ENCODE measurements at regions not wholly inside any gene's neighbourhood (a gene's known extent, or its start where the extent isn't known, plus 50 kb on each side); places are given as distances from the start of the nearest gene placed in this dataset.

- in situ Hi-C loops (cut with MboI) (no loop called here), intact Hi-C loops (cut with micrococcal nuclease) (no loop called here)
- TF ChIP-seq MAFF (IDR thresholded peaks at IDR 0.05; ENCODE audit: low read length): peak; percentile 83
- peak; percentile 86 for TF ChIP-seq ZNF316 (IDR thresholded peaks at IDR 0.05)
- TF ChIP-seq C11orf30 (IDR thresholded peaks at IDR 0.05; ENCODE audit: low read depth): peak; percentile 80
- peak; percentile 78 for TF ChIP-seq MAFK (IDR thresholded peaks at IDR 0.05; ENCODE audit: low read length)
- no peak for TF ChIP-seq SMAD4 (CRISPR knock-in tag; conservative IDR thresholded peaks at IDR 0.05)
- peak; percentile 81 for TF ChIP-seq MAFG (tag; conservative IDR thresholded peaks at IDR 0.05)
- TF ChIP-seq, protein P1, sequence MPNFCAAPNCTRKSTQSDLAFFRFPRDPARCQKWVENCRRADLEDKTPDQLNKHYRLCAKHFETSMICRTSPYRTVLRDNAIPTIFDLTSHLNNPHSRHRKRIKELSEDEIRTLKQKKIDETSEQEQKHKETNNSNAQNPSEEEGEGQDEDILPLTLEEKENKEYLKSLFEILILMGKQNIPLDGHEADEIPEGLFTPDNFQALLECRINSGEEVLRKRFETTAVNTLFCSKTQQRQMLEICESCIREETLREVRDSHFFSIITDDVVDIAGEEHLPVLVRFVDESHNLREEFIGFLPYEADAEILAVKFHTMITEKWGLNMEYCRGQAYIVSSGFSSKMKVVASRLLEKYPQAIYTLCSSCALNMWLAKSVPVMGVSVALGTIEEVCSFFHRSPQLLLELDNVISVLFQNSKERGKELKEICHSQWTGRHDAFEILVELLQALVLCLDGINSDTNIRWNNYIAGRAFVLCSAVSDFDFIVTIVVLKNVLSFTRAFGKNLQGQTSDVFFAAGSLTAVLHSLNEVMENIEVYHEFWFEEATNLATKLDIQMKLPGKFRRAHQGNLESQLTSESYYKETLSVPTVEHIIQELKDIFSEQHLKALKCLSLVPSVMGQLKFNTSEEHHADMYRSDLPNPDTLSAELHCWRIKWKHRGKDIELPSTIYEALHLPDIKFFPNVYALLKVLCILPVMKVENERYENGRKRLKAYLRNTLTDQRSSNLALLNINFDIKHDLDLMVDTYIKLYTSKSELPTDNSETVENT (CRISPR knock-in tag; IDR thresholded peaks at IDR 0.05): no peak
- FAIRE-seq: no peak
- Histone ChIP-seq H3K4me2 (ENCODE audit: insufficient read depth, low read length) (no peak overlapping the region), H3K9me1 (ENCODE audit: control insufficient read depth, insufficient read depth, low read length) (no peaks in the 10 kb centered on the region), H3K27me3 (ENCODE audit: control insufficient read depth in 2 of 2, insufficient read depth in 2 of 2, low read length in 2 of 2) (peaks cover 8 to 21% of the 10 kb centered on the region in 2 experiments; a peak in 3 of 5 replicates), H3K9me3 (replicated peaks; ENCODE audit: control insufficient read depth, insufficient read depth, low read depth, low read length) (no peaks in the 10 kb centered on the region), H3K36me3 (ENCODE audit: control insufficient read depth, insufficient read depth, low read length) (no peaks in the 10 kb centered on the region), H3K9ac (ENCODE audit: insufficient read depth in 1 of 2, low read depth in 2 of 2, low read length in 2 of 2) (no peak overlapping the region), H3K4me3 (no peak overlapping the region), H2AFZ (ENCODE audit: low read depth, low read length) (no peak overlapping the region), H3K4me1 (replicated peaks in 1 of 2; ENCODE audit: control insufficient read depth in 2 of 2, insufficient read depth in 2 of 2, low read length in 2 of 2) (no peaks in the 10 kb centered on the region), H4K20me1 (replicated peaks; ENCODE audit: control insufficient read depth, insufficient read depth, low read length) (no peaks in the 10 kb centered on the region), H3K79me2 (ENCODE audit: control insufficient read depth, insufficient read depth, low read length) (no peaks in the 10 kb centered on the region), H3K27ac (ENCODE audit: extremely low read depth, low read depth, low read length) (no peak overlapping the region)
- ChIA-PET CTCF (ENCODE audit: low intra/inter-chr PET ratio) (no interaction called here), POLR2A (no interaction called here)
- WGBS (ENCODE audit: insufficient coverage, low coverage, missing lambda C conversion rate): 2% methylated on average over 8 of the region's 8 CpGs
- no peak for ATAC-seq
- no TSS peak for BruUV-seq (replicated peaks)
- DNase-seq (ENCODE audit: extremely low read depth in 1 of 4, low spot score in 3 of 4): no peak
These were observed 302.7 kb upstream of the ID2 start for GRCh38 chr2:8379128-8379527.

All from K562 (cell line).